SK-N-SH treated with all-trans-retinoic acid at 6 μM for 48 hours (cell line): ENCODE measurements at regions not wholly inside any gene's neighbourhood (a gene's known extent, or its start where the extent isn't known, plus 50 kb on each side); places are given as distances from the start of the nearest gene placed in this dataset.

Experiments
- ISL1 ChIP-seq: fragments of 250-450 bp; sonication (Bioruptor Pico); IDR thresholded peaks from 2 replicates; pipeline ENCODE4 v2.1.2; 2022; ENCODE audit warnings: mild to moderate bottlenecking, moderate library complexity
- SNAI2 ChIP-seq: fragments of 250-450 bp; sonication (Bioruptor Pico); IDR thresholded peaks from 2 replicates; pipeline ENCODE4 v1.5.0; 2020; ENCODE audit warnings: mild to moderate bottlenecking, moderate library complexity
- TCF4 ChIP-seq: fragments of 250-450 bp; sonication (Bioruptor Pico); IDR thresholded peaks from 2 replicates; pipeline ENCODE4 v1.8.0; 2021; ENCODE audit warnings: mild to moderate bottlenecking, moderate library complexity, borderline replicate concordance

- no peak for TF ChIP-seq ISL1 (CRISPR knock-in tag)
- no peak for TF ChIP-seq SNAI2 (CRISPR knock-in tag)
- no peak for TF ChIP-seq TCF4
These were observed 75.6 kb upstream of the BOD1L1 start for GRCh38 chr4:13703096-13703495.
